Lower leg skin (tissue), 3 donors: ENCODE measurements at regions not wholly inside any gene's neighbourhood (a gene's known extent, or its start where the extent isn't known, plus 50 kb on each side); places are given as distances from the start of the nearest gene placed in this dataset.

ENCODE experiments used
- CTCF ChIP-seq, 3 donors: fragments of 450-650 bp; IDR thresholded peaks; one replicate each; pipeline ENCODE4 v1.5.1; 2016; ENCODE audit warnings: antibody characterized with exemption in 3 of 3, mild to moderate bottlenecking in 3 of 3, moderate library complexity in 2 of 3
- POLR2A ChIP-seq, 2 donors: fragments of 450-650 bp; IDR thresholded peaks; one replicate each; pipeline ENCODE4 v1.6.1; 2016 to 2017; ENCODE audit warnings: antibody characterized with exemption in 2 of 2, mild to moderate bottlenecking in 1 of 2, moderate library complexity in 1 of 2

DNA sequence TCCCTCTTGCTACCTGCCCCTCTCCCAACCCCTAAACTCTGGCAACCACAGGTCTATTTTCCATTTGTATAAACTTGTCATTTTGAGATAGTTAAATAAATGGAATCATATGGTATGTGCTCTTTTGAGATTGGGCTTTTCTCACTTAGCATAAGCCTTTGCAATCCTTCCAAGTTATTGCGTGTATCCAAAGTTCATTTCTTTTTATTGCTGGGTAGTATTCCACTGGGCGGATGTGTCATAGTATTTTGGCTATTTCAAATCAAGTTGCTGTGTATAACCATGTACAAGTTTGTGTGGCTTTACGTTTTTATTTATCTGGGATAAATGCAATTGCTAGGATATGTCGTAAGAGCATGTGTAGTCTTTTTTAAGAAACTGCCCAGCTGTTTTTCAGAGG lies 55.5 kb upstream of the CUL3 start:
- no peak for TF ChIP-seq CTCF (IDR thresholded peaks at IDR 0.05)
- TF ChIP-seq POLR2A (IDR thresholded peaks at IDR 0.05), result no peak
